BLaER1 (cell line): ENCODE measurements at regions not wholly inside any gene's neighbourhood (a gene's known extent, or its start where the extent isn't known, plus 50 kb on each side); places are given as distances from the start of the nearest gene placed in this dataset.

ENCODE experiments used
- H3K27ac ChIP-seq: shearing (Covaris generic); formaldehyde crosslinking; 2 replicates; pipeline ENCODE4 v1.8.1; 2022
- H3K27me3 ChIP-seq: shearing (Covaris generic); formaldehyde crosslinking; 2 replicates; pipeline ENCODE4 v1.8.1; 2022
- H3K36me3 ChIP-seq: shearing (Covaris generic); formaldehyde crosslinking; 2 replicates; pipeline ENCODE4 v1.8.1; 2022
- H3K4me1 ChIP-seq: shearing (Covaris generic); formaldehyde crosslinking; 2 replicates; pipeline ENCODE4 v1.8.1; 2022
- H3K4me2 ChIP-seq: shearing (Covaris generic); formaldehyde crosslinking; 2 replicates; pipeline ENCODE4 v1.8.1; 2022
- H3K4me3 ChIP-seq: shearing (Covaris generic); formaldehyde crosslinking; 2 replicates; pipeline ENCODE4 v1.8.1; 2022
- H3K9ac ChIP-seq: shearing (Covaris generic); formaldehyde crosslinking; 2 replicates; pipeline ENCODE4 v1.8.1; 2022
- H3K9me3 ChIP-seq: shearing (Covaris generic); formaldehyde crosslinking; 2 replicates; pipeline ENCODE4 v1.8.1; 2022
- H4K20me1 ChIP-seq: shearing (Covaris generic); formaldehyde crosslinking; 2 replicates; pipeline ENCODE4 v1.8.1; 2022
- Cebpa-rat ChIP-seq: shearing (Covaris generic); IDR thresholded peaks from 2 replicates; pipeline ENCODE4 v1.8.1; 2022

- no peak overlapping the region for H3K27ac ChIP-seq
- H3K9me3 ChIP-seq = peaks cover 66% of the 10 kb centered on the region
- H3K4me2 ChIP-seq = no peak overlapping the region
- no peaks in the 10 kb centered on the region for H3K27me3 ChIP-seq
- H4K20me1 ChIP-seq = no peaks in the 10 kb centered on the region
- no peaks in the 10 kb centered on the region for H3K36me3 ChIP-seq
- no peak overlapping the region for H3K9ac ChIP-seq
- H3K4me1 ChIP-seq = no peaks in the 10 kb centered on the region
- TF ChIP-seq Cebpa-rat = no peak
- no peak overlapping the region for H3K4me3 ChIP-seq
Observed at GRCh38 chr12:119266963-119267362, 67.6 kb upstream of the CCDC60 start.

- H3K9ac ChIP-seq = no peak overlapping the region
- no peak overlapping the region for H3K27ac ChIP-seq
- H4K20me1 ChIP-seq = no peaks in the 10 kb centered on the region
- TF ChIP-seq Cebpa-rat = no peak
- H3K4me2 ChIP-seq = no peak overlapping the region
- no peaks in the 10 kb centered on the region for H3K27me3 ChIP-seq
- H3K36me3 ChIP-seq = no peaks in the 10 kb centered on the region
- no peaks in the 10 kb centered on the region for H3K4me1 ChIP-seq
- peaks cover 23% of the 10 kb centered on the region for H3K9me3 ChIP-seq
- no peak overlapping the region for H3K4me3 ChIP-seq
Observed at GRCh38 chr12:119274636-119275065, 59.9 kb upstream of the CCDC60 start.

GRCh38 chr12:119283310-119283709 lies 51.2 kb upstream of the CCDC60 start:
- Histone ChIP-seq H3K9me3 (no peaks in the 10 kb centered on the region; the same call in 1 of the 2 replicates), H3K27ac (no peak overlapping the region), H4K20me1 (no peaks in the 10 kb centered on the region), H3K9ac (no peak overlapping the region), H3K36me3 (no peaks in the 10 kb centered on the region), H3K4me3 (no peak overlapping the region), H3K27me3 (no peaks in the 10 kb centered on the region), H3K4me1 (no peaks in the 10 kb centered on the region), H3K4me2 (no peak overlapping the region)
- no peak for TF ChIP-seq Cebpa-rat
